B cell (primary cell): ENCODE measurements at regions not wholly inside any gene's neighbourhood (a gene's known extent, or its start where the extent isn't known, plus 50 kb on each side); places are given as distances from the start of the nearest gene placed in this dataset.

ENCODE experiments used
- EZH2 ChIP-seq: IDR thresholded peaks from 2 replicates; pipeline ENCODE4 v1.6.1; 2012; ENCODE audit warnings: borderline replicate concordance, low read depth, mild to moderate bottlenecking, moderate library complexity, low read length; ENCODE audit not compliant: insufficient read depth, poor library complexity, severe bottlenecking
- TF ChIP-seq, protein P1 (sequence below): fragments of 200-600 bp; IDR thresholded peaks from one replicate; pipeline ENCODE4 v1.8.0; 2022; ENCODE audit warnings: antibody characterized with exemption, mild to moderate bottlenecking

DNA sequence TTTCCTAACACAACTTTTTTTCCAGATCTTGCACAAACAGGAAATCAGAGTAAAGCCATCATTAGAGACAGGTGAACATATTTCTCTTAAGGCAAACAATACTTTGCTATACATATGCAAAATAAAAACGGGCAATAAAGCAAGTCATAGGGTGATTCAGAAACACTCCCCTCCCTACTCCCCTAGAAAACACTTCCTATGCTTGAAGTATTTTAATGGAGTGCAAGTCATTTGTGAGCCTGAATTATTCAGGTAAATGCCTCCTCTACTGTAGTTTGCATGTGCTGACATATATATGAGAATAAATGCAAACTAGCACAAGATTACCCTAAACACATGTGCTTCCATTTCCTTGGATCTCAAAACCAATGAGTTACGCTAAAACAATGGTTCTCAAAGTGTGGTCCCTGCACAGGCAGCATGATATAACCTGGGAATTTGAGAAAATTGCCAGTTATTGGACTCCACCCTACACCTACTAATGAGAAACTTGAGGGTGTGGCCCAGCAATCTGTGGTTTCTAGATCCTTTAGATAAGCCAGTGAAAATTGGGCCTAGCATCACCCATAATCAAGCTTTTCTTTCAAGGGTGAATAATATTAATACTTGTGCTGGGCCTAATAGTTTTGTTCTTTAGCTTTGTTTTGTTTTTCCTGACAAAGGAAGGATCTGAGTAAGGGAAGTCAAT lies 159.7 kb upstream of the BMP4 start:
- TF ChIP-seq, protein P1, sequence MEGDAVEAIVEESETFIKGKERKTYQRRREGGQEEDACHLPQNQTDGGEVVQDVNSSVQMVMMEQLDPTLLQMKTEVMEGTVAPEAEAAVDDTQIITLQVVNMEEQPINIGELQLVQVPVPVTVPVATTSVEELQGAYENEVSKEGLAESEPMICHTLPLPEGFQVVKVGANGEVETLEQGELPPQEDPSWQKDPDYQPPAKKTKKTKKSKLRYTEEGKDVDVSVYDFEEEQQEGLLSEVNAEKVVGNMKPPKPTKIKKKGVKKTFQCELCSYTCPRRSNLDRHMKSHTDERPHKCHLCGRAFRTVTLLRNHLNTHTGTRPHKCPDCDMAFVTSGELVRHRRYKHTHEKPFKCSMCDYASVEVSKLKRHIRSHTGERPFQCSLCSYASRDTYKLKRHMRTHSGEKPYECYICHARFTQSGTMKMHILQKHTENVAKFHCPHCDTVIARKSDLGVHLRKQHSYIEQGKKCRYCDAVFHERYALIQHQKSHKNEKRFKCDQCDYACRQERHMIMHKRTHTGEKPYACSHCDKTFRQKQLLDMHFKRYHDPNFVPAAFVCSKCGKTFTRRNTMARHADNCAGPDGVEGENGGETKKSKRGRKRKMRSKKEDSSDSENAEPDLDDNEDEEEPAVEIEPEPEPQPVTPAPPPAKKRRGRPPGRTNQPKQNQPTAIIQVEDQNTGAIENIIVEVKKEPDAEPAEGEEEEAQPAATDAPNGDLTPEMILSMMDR: no peak
- TF ChIP-seq EZH2: no peak
